Hepatocyte (in vitro differentiated cells): ENCODE measurements at regions not wholly inside any gene's neighbourhood (a gene's known extent, or its start where the extent isn't known, plus 50 kb on each side); places are given as distances from the start of the nearest gene placed in this dataset.
A peak's percentile ranks its signal among the peaks of the same experiment; 100 is the strongest.

ENCODE experiments used
- DNase-seq: peaks from one replicate; pipeline ENCODE4 v3.0.0-alpha.2; 2016; ENCODE audit warnings: low spot score
- H2AFZ ChIP-seq: fragments of 200-600 bp; sonication (generic); 2 replicates; pipeline ENCODE4 v1.6.0; 2016; ENCODE audit warnings: antibody characterized with exemption, mild to moderate bottlenecking
- H3K27ac ChIP-seq: fragments of 200-600 bp; sonication (generic); 2 replicates; pipeline ENCODE4 v1.5.1; 2016; ENCODE audit warnings: mild to moderate bottlenecking
- H3K27me3 ChIP-seq: fragments of 200-600 bp; sonication (generic); 2 replicates; pipeline ENCODE4 v1.6.1; 2016
- H3K36me3 ChIP-seq: fragments of 200-600 bp; sonication (generic); replicated peaks from 2 replicates; pipeline ENCODE4 v1.5.1; 2016; ENCODE audit warnings: low read depth; ENCODE audit not compliant: insufficient read depth
- H3K4me1 ChIP-seq: fragments of 200-600 bp; sonication (generic); 2 replicates; pipeline ENCODE4 v1.5.1; 2016; ENCODE audit warnings: mild to moderate bottlenecking, moderate library complexity; ENCODE audit not compliant: insufficient read depth
- H3K4me2 ChIP-seq: fragments of 200-600 bp; sonication (generic); 2 replicates; pipeline ENCODE4 v1.6.0; 2016
- H3K4me3 ChIP-seq: fragments of 200-600 bp; sonication (generic); 2 replicates; pipeline ENCODE4 v1.5.1; 2016; ENCODE audit warnings: mild to moderate bottlenecking
- H3K79me2 ChIP-seq: fragments of 200-600 bp; sonication (generic); 2 replicates; pipeline ENCODE4 v1.6.0; 2017; ENCODE audit warnings: mild to moderate bottlenecking
- H3K9me2 ChIP-seq: fragments of 200-600 bp; sonication (generic); replicated peaks from 2 replicates; pipeline ENCODE4 v1.6.0; 2017; ENCODE audit warnings: mild to moderate bottlenecking; ENCODE audit not compliant: insufficient read depth
- H3K9me3 ChIP-seq: fragments of 200-600 bp; sonication (generic); 2 replicates; pipeline ENCODE4 v1.5.1; 2016; ENCODE audit warnings: low read depth, mild to moderate bottlenecking
- H4K20me1 ChIP-seq: fragments of 200-600 bp; sonication (generic); 2 replicates; pipeline ENCODE4 v1.6.0; 2016; ENCODE audit warnings: mild to moderate bottlenecking; ENCODE audit not compliant: insufficient read depth, poor library complexity, severe bottlenecking
- CTCF ChIP-seq: fragments of 200-600 bp; sonication (generic); IDR thresholded peaks from 2 replicates; pipeline ENCODE4 v1.5.1; 2016; ENCODE audit warnings: antibody characterized with exemption, mild to moderate bottlenecking; ENCODE audit not compliant: poor library complexity
- EZH2 ChIP-seq: fragments of 200-600 bp; sonication (generic); IDR thresholded peaks from 2 replicates; pipeline ENCODE4 v1.6.1; 2016; ENCODE audit warnings: antibody characterized with exemption, mild to moderate bottlenecking, borderline replicate concordance
- EZH2phosphoT487 ChIP-seq: fragments of 200-600 bp; sonication (generic); IDR thresholded peaks from one replicate; pipeline ENCODE4 v1.6.1; 2018; ENCODE audit warnings: antibody characterized with exemption, mild to moderate bottlenecking, low read depth, moderate library complexity; ENCODE audit not compliant: unreplicated experiment, severe bottlenecking
- WGBS: methylation state at CpG from one replicate; pipeline ENCODE4 v1.1.6; 2016; ENCODE audit warnings: low lambda C conversion rate; ENCODE audit errors: missing lambda C conversion rate; 5-methylcytosine and 5-hydroxymethylcytosine counted together

GRCh38 chr13:111051041-111051725 is 63.9 kb upstream of the ARHGEF7 start:
- DNase-seq = no peak
- WGBS = 77% methylated on average over 6 of the region's 6 CpGs
- Histone ChIP-seq H3K27ac (no peak overlapping the region), H3K36me3 (no peaks in the 10 kb centered on the region), H3K9me3 (no peaks in the 10 kb centered on the region), H3K4me1 (no peaks in the 10 kb centered on the region), H3K4me2 (no peak overlapping the region), H3K4me3 (no peak overlapping the region), H3K27me3 (no peaks in the 10 kb centered on the region), H4K20me1 (no peaks in the 10 kb centered on the region), H3K79me2 (no peaks in the 10 kb centered on the region), H3K9me2 (no peaks in the 10 kb centered on the region), H2AFZ (no peak overlapping the region)
- TF ChIP-seq EZH2 = no peak
- TF ChIP-seq CTCF = no peak
- TF ChIP-seq EZH2phosphoT487 = no peak

- no peaks in the 10 kb centered on the region for H3K27me3 ChIP-seq
- no peak overlapping the region for H2AFZ ChIP-seq
- TF ChIP-seq CTCF (no peak), EZH2 (no peak), EZH2phosphoT487 (no peak)
Measured at GRCh38 chr13:111050539-111050879, 64.6 kb upstream of the ARHGEF7 start.

GRCh38 chr13:111049791-111050538 is 65.1 kb upstream of the ARHGEF7 start:
- Histone ChIP-seq H3K4me1 (no peaks in the 10 kb centered on the region), H3K79me2 (no peaks in the 10 kb centered on the region), H2AFZ (no peak overlapping the region), H3K4me2 (no peak overlapping the region), H3K27ac (no peak overlapping the region), H3K4me3 (no peak overlapping the region), H3K9me3 (no peaks in the 10 kb centered on the region), H4K20me1 (no peaks in the 10 kb centered on the region), H3K27me3 (no peaks in the 10 kb centered on the region), H3K36me3 (no peaks in the 10 kb centered on the region), H3K9me2 (no peaks in the 10 kb centered on the region)
- peak; percentile 51 for DNase-seq
- WGBS = 82% methylated on average over 19 of the region's 19 CpGs
- TF ChIP-seq EZH2 = no peak
- no peak for TF ChIP-seq EZH2phosphoT487
- peak; percentile 69 for TF ChIP-seq CTCF

More at GRCh38 chr13:111050539-111050879, 64.6 kb upstream of the ARHGEF7 start:
- H3K9me3 ChIP-seq = no peaks in the 10 kb centered on the region
- H3K4me2 ChIP-seq = no peak overlapping the region
- no peaks in the 10 kb centered on the region for H3K79me2 ChIP-seq
- H3K27ac ChIP-seq = no peak overlapping the region
- no peaks in the 10 kb centered on the region for H3K9me2 ChIP-seq
- H3K4me1 ChIP-seq = no peaks in the 10 kb centered on the region
- WGBS = 55% methylated on average over 4 of the region's 4 CpGs
- no peak overlapping the region for H3K4me3 ChIP-seq
- H3K36me3 ChIP-seq = no peaks in the 10 kb centered on the region
- no peak for DNase-seq
- no peaks in the 10 kb centered on the region for H4K20me1 ChIP-seq
